ENCODE measurements at regions not wholly inside any gene's neighbourhood (a gene's known extent, or its start where the extent isn't known, plus 50 kb on each side); places are given as distances from the start of the nearest gene placed in this dataset.
"Not testable (repeated sequence)": the region's sequence is repeated elsewhere in the genome, so short reads cannot be mapped to it uniquely, and the experiment has no call there.

DNA sequence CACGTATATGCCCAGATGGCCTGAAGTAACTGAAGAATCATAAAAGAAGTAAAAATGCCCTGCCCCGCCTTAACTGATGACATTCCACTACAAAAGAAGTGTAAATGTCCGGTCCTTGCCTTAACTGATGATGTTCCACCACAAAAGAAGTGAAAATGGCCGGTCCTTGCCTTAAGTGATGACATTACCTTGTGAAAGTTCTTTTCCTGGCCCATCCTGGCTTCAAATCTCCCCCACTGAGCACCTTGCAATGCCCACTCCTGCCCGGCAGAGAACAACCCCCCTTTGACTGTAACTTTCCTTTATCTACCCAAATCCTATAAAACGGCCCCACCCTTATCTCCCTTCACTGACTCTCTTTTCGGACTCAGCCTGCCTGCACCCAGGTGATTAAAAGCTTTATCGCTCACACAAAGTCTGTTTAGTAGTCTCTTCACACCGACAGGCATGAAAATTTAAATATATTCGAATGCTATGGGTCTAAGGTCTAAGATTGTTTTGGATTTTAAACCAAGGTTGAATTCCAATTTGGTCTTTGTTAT, 329.3 kb upstream of the POT1 start:
- not testable (repeated sequence) for DNase-seq

DNA sequence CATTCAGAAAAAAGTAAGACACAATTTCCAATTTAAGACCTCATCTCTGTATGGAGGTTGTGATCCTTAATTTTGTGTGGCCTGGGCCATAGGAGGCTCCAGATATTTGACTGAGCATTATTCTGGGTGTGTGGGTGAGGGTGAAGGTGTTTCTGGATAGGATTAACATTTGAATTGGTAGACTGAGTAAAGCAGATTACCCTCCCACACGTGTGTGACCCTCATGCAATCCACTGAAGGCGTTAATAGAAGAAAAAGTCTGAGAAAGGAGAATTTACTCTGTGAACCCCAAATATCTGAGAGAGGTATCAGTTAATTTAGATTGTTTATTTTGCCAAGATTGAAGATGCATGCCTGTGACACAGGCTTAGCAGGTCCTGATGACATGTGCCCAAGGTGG, 328.0 kb upstream of the POT1 start:
- DNase-seq = no peak

DNA sequence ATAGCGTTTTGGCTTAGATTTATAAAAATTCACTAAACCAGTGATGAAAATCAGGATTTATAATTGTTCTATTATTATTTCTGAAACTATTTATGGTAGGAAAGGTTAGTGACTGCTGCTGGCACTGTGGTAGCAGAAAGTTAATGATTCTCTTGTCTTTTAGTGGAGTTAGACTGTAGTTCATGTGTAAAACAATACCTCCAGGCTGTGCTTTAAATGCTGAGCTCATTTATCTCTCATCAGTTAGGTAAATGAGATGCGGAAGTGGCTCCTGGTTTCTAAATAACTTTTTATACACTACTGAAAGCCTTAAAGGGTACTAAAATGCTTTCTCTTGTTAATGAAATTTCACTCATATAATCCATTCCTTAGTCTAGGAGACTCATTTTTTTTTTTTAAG, 326.8 kb upstream of the POT1 start:
- no peak for DNase-seq

DNA sequence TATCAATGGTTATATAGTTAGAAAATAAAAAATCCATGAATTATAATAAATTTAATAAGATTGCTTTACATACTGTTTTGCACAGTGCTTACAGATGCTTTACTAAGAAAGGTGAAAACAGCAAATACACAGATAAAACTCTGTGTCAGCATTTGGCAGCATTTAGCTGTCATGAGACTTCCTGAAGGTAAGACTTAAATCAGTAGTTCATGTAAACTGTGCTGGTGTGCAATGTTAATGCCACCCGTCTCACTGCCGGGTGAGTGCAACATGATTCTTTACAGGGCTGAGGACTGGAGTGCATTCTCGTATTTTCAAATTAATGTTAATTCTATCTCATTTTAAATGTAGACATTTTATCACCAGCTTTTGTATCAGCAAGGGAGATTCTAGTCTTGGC, 326.2 kb upstream of the POT1 start:
- DNase-seq = no peak

DNA sequence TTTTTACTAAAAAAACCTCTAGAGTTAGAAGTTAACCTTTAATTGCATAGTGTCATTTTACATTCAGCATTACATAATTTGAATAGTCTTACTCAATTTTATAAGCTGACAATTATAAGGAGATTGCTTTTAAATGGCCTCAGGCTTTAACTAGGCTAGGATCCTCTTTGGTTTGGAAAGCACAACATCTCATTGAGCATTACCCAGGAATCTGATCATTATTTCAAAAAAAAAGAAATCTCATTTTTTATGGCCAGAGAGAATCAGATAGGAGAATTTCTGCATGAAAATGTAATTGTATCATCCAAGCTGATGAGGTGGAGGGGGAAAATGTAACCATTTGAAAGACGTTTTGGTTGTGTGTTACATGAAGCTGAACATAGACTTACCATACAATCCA, 324.9 kb upstream of the POT1 start:
- no peak for DNase-seq

DNA sequence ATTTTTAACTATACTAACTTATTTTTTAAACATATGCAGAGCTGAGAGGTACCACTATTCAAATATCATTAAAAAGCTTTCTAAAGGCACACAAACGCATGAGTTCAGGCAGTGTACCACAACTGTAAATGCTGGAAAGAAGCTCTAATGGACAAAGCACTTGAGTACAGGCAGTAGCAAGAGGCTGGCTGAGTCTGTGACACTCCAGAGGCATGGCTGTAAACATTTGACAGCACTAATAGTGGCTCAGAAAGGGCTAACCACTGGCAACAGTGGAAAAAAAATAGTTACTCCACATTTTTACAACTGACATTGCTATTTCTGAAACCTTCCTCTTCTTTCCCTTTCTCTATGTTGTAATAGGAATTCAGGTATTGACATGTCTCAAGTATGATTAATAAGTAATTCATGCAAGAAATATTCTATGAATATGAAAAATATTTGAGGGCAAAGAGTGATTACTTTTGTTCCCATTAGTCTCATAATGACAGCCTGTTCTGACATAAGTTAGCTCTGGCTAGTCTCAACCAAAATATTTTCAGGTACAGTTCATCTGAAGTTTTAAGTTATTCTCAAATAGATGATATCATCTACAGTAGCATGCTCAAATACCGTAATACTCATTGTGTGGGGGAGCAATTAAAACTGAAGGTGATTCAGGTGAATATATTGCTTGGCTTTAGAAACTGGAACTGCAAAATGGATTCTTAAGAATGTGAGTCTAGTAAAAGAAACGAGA, 324.0 kb upstream of the POT1 start:
- DNase-seq = no peak

DNA sequence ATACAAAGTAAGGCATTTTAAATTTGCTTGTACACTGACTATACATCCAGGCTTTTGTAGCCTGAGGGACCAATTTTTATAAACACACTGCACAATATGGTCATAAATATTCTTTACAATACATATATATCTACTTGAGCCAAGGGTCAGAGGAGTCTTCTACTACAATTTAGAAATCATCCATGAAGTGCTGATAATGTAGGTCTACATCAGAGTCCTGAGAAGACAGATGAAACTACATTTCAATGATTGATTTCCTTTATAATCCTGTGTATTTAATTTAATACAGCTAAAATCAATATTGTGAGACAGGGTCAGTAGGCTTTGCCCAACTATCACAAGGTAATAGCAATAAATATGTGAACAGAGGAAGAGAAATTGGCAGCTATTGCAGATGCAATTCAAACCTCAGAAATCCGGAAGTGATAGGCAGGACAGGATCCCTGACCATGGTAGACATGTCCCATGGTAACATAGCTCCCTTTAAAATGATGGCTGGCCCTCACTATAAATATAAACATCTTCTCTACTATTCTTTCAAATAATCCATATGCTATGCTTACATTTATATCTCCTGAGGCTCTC, 318.0 kb upstream of the POT1 start:
- DNase-seq = no peak

DNA sequence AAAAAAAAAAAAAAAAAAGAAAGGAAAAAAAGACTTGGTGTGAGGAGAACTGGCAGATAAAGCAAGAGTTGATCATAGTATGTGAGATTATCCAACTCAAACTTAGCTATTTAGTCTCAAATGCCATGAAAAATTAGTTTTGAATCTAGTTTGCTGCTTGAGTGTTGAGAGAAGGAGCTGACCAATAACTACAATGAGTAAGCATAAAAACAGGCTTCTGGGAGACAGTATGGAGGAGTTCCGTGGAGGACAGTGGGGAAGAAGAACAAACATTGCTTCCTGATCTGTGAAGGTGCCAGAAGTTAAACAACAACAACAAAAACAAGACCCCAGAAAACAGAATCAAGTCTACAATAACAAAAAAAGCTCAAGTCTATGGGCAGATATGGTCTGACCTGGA, 317.1 kb upstream of the POT1 start:
- DNase-seq = no peak

DNA sequence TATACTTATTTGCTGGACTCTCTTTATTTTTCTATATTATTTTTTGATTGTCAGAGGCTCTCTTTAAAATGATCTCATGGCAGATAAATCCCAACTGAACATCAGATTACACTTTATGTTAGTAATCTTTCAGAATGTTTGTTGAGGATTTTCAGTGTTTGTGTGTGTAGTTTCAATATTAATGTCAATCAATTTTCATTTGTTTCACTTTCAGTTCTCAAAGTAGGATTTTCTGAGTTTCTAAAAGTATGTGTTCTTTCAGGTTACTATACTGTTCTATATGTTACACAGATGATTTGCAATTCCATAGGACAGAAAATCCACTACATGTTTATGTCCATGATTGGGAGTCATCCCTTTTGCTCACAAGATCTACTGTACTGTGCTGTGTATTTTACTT, 311.9 kb upstream of the POT1 start:
- DNase-seq = no peak

DNA sequence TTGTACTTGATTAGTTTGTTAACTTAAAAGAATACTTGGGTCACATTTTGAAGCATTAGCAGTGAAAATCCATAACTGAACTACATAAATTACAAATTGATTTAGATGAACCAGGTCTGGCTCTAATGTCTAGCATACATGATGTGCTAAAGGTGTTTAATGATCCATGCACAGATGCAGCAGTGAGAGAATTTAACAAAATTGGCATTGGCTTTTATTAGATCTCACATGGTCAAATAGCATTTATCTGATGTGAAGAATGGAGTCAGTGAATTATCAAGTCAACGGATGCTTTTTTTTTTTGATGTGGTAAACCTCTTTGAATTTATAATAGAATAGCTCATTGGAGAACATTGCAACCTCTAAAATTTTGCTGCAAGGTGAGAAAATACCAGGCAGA, 293.0 kb upstream of the POT1 start:
- no peak for DNase-seq

DNA sequence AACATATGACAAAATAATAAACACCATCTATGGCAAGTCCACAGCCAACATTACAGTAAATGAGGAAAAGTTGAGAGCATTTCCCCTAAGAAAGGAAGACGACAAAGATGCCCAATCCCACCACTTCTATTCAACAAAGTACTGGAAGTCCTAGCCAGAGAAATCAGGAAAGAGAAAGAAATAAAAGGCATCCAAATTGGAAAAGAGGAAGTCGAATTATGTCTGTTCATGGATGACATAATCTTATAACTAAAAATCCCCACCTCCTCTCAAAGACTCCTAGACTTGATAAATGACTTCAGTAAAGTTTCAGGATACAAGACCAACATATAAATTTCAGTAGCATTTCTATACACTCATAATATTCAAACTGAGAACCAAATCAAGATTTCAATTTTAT, 288.5 kb upstream of the POT1 start:
- no peak for DNase-seq

DNA sequence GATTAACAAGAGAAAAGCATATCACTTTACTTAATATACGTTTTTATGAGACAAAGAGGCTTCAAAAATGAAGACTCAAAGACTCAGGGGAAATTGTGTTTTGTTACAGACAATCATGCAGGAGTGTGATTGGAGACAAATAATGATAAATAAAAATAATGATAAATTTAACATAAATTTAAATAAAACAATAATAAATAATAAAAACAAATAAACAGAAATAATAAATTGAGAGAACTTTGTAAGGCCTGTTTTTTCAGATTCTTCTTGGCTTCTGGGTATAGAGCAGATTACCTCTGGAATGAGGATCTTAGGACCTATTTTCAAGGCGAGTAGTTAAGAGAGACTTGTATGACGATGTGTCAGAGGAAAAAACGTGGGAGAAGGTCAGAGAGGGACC, 271.4 kb upstream of the POT1 start:
- DNase-seq = no peak

DNA sequence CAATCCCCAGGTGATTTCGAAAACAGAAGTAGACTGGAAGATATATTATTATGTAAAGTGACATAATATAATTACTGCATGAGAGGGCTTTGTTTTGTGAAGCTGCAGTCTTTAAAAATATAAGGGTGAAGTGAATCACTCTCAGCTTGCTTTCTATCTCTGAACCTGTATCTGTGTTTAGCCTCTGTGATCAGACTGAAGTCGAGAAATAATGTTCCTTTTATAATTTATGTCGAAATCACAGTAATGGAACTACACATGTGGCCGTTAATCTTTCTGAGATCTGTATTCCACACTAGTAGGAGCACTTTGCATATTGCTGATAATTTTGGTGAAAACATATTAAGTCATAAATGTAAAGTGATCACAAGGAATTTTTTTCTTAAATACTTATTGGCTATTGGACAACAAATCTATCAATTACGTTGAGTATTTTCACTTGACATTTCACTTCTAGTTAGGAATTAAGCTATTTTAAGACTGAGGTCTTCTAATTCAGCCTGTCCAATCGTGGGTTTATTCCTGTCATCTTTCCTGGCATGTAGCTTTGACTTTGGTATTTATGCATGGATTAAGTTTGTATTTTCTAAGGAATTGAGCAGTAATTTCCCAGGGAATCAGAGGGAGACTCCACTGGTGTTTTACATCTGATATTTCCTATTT, 268.2 kb upstream of the POT1 start:
- no peak for DNase-seq

DNA sequence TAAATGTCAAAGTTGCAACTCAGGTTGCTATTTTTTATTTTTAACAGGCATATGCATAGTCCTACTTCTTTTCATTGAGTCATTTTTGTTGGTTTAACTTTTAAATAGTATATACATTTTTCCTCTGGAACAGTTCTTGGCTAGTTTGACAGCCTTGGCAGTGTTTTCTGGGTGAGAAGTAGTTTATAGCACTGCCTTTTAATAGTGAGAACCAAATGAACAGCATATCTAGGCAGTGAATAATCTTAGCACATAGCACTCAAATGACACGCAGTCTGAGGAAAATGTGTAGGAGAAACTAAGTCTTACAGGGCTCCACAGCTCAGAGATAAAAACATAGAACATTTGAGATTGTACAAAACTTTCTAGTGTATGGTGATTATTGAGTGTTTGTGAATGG, 265.5 kb upstream of the POT1 start:
- no peak for DNase-seq

DNA sequence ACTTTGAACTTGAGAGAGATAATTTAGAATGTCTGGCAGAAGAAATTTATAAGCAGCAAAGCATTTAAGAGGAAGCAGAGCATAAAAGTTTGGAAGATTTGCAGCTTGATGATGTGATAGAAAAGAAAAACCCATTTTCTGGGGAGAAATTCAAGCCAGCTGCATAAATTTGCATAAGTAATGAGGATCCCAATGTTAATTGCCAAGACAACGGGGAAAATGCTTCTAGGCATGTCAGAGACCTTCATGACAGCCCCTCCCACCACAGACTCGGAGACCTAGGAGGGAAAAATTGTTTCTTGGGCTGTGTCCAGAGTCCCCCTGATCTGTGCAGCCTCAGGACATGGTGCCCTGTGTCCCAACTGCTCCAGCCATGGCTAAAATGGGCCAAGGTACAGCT, 263.6 kb upstream of the POT1 start:
- DNase-seq = peak in 6 of 56 donors; percentile 2 to 8 (median 7)

DNA sequence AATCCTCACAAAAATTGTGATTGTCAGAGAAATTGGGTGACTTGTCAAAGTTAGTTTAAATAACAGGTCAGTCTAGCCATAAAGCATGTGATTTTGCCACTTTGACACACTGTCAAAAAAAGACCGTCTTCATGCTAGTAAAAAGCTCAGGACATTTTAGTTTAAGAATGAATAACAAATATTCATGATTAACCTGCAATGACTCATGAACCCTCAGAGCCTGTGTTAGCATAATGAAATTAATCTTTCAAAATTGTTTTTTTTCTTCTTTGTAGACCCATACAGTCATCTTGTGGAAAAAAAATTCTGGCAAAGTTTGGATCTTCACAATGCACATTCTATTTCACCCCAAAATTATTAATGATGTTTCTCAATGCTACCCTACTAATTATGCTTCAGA, 255.2 kb upstream of the POT1 start:
- no peak for DNase-seq

DNA sequence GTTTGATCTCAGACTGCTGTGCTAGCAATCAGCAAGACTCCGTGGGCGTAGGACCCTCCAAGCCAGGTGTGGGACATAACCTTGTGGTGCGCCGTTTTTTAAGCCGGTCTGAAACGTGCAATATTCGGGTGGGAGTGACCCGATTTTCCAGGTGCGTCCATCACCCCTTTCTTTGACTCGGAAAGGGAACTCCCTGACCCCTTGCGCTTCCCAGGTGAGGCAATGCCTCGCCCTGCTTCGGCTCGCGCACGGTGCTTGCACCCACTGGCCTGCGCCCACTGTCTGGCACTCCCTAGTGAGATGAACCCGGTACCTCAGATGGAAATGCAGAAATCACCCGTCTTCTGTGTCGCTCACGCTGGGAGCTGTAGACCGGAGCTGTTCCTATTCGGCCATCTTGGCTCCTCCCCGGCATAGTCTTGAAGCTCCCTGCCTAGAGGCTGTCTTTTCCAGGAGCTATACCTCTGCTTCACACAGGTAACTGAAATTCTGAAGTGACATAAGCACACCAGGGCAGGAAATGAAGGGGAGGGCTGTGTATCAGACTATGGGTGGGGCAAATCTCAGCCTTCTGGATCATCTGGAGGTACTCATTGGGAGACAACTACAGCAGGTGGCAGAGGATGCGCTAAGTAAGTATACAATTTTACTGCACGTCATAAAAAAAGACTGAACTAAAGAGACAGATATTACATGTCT, 252.1 kb upstream of the POT1 start:
- not testable (repeated sequence) for DNase-seq

DNA sequence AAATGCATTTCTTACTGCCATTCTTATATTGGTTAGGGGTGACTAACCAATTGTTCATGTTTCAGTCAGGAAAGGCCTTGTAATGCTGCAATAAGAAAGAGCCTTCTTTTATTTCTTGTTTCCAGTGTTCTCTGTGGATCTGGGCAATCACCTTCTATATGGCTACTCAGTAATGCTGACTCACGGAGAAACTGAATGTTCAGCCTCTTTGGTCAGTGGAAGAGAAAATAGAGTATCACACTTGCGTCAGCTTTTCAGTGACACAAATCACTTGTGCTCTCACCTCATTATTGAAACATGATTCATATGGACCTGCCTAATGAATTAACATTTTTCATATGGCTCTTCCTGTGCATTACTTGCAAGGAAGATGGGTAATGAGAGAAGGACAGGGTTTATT, 243.9 kb upstream of the POT1 start:
- no peak for DNase-seq

DNA sequence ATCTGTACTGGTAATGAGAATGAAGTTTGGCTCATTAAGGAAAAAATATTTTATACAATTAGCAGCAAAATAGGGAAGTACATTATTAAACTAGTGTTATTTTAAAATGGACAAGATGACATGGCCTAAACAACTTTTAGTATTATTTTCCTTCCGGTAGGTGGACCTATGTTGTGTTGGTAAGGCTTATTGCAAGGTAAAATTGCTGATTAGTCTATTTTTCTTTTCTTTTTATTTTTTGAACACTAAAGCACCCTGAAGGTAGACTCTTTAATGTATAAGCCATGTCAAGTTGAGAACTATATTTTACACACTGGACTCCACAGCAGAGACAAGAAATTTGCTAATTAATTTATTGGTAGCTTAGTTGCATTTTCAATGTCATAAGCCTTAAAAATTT, 239.5 kb upstream of the POT1 start:
- no peak for DNase-seq

DNA sequence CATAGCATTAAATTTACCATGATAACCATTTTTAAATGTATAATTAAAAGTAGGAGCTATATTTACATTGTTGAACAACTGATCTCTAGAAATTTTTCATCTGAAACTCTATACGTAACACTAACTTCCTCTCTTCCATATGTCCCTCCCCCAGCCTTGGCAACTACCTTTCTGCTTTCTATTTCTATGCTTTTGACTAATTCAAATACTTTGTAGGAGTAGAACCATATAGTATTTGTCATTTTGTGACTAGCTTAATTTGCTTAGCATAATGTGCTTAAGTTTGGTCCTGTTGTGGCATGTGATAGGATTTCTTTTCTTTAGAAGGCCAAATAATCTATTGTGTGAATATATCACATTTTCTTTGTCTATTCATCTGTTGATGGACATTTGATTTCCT, 225.3 kb upstream of the POT1 start:
- no peak for DNase-seq

DNA sequence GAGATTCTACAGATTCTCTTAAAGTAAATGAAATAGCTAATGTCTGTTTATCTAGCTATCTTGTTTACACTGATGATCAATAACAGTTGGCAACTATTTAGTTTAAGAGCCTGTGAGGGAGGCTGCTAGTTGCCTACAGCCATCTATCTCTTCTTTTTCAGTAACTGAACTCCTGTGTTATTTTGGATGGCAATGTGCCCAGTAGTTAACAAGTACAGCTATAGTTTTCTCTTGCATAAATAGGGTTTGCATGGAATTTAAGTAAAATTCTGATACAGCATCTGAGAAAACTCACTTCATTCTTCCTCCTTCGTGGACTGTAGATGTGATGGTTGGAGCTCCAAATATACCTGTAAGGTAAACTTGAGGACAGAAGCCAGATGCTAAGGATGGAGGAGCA, 219.5 kb upstream of the POT1 start:
- no peak for DNase-seq

DNA sequence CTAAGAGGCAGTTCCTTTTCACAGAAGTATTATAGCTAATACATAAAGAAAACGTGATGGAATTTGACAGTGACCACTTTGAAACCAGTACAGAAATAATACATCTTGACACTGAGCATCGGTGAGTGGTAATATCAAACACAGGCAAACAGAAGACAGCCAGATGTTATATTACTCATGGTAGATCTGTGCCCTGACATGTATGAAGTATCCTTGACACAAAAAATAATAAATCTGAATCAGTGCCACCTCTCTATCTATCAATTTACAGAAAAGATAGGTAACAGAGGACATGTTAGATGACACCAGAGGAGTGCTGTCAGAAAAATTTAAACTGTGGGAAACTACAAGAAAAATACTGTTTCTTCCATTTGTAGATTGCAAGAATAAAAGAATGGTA, 217.4 kb upstream of the POT1 start:
- no peak for DNase-seq

All from amygdala (tissue), 56 donors.